ENCODE measurements at regions not wholly inside any gene's neighbourhood (a gene's known extent, or its start where the extent isn't known, plus 50 kb on each side); places are given as distances from the start of the nearest gene placed in this dataset.

DNA sequence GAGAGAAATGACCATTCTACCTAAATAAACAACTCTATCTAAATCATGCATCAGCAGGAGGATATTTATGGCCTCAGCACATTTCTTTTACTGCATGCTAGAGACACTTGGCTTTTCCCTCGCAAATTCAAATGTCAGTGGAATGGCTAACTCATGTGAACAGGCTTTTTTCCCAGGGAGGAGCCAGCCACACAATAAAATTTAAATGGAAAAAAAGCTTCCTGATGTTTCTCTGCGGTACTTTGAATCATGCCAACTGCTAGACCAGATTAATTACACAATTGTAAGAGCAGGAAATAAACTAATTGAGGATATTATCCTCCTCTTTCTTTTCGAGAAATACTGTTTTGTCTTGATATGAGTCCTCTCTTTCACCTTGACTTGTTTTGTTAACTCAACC, 676.3 kb downstream of the IRS1 start:
- intact Hi-C loops (cut with micrococcal nuclease), result no loop called here
- peaks cover 30% of the 10 kb centered on the region for H3K4me1 ChIP-seq
- no peak for DNase-seq
- TF ChIP-seq, protein P1, sequence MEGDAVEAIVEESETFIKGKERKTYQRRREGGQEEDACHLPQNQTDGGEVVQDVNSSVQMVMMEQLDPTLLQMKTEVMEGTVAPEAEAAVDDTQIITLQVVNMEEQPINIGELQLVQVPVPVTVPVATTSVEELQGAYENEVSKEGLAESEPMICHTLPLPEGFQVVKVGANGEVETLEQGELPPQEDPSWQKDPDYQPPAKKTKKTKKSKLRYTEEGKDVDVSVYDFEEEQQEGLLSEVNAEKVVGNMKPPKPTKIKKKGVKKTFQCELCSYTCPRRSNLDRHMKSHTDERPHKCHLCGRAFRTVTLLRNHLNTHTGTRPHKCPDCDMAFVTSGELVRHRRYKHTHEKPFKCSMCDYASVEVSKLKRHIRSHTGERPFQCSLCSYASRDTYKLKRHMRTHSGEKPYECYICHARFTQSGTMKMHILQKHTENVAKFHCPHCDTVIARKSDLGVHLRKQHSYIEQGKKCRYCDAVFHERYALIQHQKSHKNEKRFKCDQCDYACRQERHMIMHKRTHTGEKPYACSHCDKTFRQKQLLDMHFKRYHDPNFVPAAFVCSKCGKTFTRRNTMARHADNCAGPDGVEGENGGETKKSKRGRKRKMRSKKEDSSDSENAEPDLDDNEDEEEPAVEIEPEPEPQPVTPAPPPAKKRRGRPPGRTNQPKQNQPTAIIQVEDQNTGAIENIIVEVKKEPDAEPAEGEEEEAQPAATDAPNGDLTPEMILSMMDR (IDR thresholded peaks at IDR 0.05; ENCODE audit: borderline replicate concordance), result no peak
- H3K27ac ChIP-seq (replicated peaks), result no peak overlapping the region
- no peak overlapping the region for H3K4me3 ChIP-seq
- H3K9me3 ChIP-seq (replicated peaks), result no peaks in the 10 kb centered on the region
- H3K27me3 ChIP-seq (ENCODE audit: low read depth), result no peaks in the 10 kb centered on the region
- H3K36me3 ChIP-seq, result no peaks in the 10 kb centered on the region

DNA sequence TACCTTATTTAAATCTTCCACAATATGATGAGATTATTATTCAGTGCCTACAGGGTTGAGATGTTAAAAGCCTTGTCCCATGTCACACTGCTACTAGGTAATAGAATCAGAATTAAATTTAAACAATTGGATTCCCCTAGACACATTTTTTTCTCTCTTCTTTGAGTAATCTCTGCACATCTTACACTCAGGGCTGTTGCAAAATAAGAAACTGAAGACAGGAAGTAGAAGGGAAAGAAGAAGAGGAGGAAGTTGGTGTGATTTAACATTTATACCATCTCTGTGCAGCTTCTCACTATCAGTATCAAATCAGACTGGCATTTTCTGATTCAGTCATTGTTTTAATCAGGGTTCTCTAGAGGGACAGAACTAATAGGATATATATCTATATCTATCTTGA, 677.6 kb downstream of the IRS1 start:
- Histone ChIP-seq H3K27me3 (ENCODE audit: low read depth) (no peaks in the 10 kb centered on the region), H3K4me1 (peaks cover 30% of the 10 kb centered on the region), H3K36me3 (no peaks in the 10 kb centered on the region), H3K9me3 (replicated peaks) (no peaks in the 10 kb centered on the region), H3K4me3 (no peak overlapping the region), H3K27ac (replicated peaks) (no peak overlapping the region)
- intact Hi-C loops (cut with micrococcal nuclease), result no loop called here
- no peak for DNase-seq
- TF ChIP-seq, protein P1 (IDR thresholded peaks at IDR 0.05; ENCODE audit: borderline replicate concordance), result no peak

DNA sequence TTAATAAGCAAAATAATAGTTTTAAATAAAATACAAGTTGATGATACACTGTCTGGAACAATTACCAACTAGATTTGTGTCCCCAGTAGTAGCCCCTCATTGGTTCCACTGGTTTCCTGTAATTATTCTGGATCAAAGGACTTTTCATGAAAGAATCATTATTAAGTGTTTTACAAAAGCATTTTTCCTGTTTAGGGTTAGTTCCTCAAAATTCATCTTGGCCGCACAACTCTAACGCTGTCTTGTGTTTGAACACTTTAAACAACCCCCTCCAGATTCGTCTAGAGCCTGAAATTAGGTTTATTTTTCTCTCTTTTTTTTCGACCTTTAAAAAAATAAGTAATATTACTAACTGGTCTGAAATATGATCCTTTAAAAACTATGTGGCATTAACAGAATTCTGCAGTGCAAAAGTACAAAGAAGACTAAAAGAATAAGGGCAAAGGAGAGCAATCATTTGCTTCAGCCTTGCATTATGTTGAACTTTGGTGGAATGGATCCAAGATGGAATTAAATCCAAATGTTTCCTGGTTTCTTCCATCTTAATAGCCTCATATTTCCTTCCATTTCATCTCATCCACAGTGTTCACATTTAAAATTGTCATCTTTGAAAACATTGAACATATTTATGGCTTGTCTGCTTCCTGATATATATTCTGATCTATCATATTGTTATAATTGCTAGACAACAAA, 678.4 kb downstream of the IRS1 start:
- DNase-seq, result no peak

DNA sequence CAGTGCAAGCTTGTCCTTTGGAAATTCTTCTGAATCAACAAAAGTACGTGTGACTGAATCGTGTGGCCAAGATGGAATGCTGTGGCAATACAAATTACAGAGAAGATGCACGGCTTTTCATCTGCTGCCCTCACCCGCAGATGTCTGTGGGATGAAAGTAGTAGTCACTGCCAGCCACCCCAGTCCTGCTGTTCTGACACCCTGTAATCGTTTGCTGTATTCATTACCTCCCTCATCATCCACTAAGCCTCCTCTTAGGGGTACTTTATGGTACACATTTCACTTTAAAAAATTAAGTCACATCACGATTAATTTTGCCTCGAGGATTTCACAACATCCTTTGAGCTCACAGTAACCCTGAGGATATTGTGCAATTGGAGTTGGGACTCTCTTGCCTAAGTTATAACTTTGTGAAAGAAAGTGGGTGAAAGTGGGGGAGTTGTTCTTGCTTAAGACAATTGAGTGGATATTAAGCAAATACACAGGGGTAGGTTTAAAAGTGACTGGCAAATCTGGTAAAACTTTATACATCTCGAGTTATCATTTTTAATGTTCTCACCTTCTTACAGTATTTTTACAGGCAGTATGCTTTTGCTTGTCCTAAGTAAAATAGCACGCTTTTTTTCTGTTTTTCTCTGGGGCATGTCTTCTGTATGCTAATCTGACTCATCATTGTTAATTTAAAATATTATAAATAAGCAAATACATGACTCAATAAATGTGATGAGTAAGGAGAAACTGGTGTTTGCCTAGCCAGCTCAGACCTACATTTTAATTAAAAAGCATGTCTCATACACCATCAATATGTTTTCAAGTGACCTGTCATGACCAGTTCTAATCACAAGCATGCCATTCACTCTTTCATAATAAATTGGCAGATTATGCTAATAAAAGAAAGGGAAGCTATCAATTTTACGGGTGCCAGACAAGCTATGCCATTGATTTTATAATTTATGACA, 680.9 kb downstream of the IRS1 start:
- intact Hi-C loops (cut with micrococcal nuclease), result no loop called here
- Histone ChIP-seq H3K27ac (replicated peaks) (peak overlapping the region; percentile 52), H3K4me1 (peaks cover 18% of the 10 kb centered on the region), H3K36me3 (no peaks in the 10 kb centered on the region), H3K27me3 (ENCODE audit: low read depth) (no peaks in the 10 kb centered on the region), H3K4me3 (peak overlapping the region; percentile 22), H3K9me3 (replicated peaks) (no peaks in the 10 kb centered on the region)
- DNase-seq, result no peak
- TF ChIP-seq, protein P1 (IDR thresholded peaks at IDR 0.05; ENCODE audit: borderline replicate concordance), result no peak

More for the DNA sequence above, 678.4 kb downstream of the IRS1 start:
- Histone ChIP-seq H3K36me3 (no peaks in the 10 kb centered on the region), H3K4me3 (no peak overlapping the region), H3K27me3 (ENCODE audit: low read depth) (no peaks in the 10 kb centered on the region), H3K27ac (replicated peaks) (no peak overlapping the region), H3K9me3 (replicated peaks) (no peaks in the 10 kb centered on the region), H3K4me1 (peaks cover 30% of the 10 kb centered on the region)
- intact Hi-C loops (cut with micrococcal nuclease), result no loop called here
- TF ChIP-seq, protein P1 (IDR thresholded peaks at IDR 0.05; ENCODE audit: borderline replicate concordance), result no peak

DNA sequence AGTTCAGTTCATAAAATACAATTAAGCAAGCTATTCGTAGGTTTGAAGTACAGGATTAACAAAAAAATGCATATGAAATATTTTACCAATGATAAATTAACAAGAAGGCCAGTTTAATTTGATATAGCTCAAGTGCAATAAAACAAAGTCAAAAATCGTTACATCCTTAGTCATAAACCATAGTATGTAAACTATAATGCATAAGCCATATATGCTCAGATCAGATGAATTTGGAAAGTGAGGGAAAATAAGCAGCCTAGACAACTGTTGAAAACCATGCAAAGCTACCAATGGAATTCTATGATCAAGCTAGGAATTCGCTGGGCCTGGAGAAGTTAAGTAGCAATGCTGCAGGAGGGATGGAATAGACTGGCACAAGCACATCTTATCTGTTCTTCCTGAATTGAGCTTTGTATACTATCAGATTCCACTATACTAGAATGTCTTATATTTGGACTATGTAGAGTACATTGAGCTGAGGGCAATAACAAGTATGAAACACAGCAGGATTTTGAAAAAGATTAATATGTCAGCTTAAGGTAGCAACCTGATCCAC, 682.0 kb downstream of the IRS1 start:
- DNase-seq, result no peak
- H3K36me3 ChIP-seq, result no peaks in the 10 kb centered on the region
- H3K9me3 ChIP-seq (replicated peaks), result no peaks in the 10 kb centered on the region
- TF ChIP-seq, protein P1 (IDR thresholded peaks at IDR 0.05; ENCODE audit: borderline replicate concordance), result no peak
- H3K27ac ChIP-seq (replicated peaks), result no peak overlapping the region
- peaks cover 11% of the 10 kb centered on the region for H3K4me1 ChIP-seq
- no peaks in the 10 kb centered on the region for H3K27me3 ChIP-seq (ENCODE audit: low read depth)
- intact Hi-C loops (cut with micrococcal nuclease), result no loop called here
- H3K4me3 ChIP-seq, result no peak overlapping the region

Data from left ventricle myocardium inferior (tissue), 1 donor.